HG02884 (cell line): ENCODE measurements at regions not wholly inside any gene's neighbourhood (a gene's known extent, or its start where the extent isn't known, plus 50 kb on each side); places are given as distances from the start of the nearest gene placed in this dataset.

Experiments used
- ATAC-seq: cut with Tn5 transposase; IDR thresholded peaks from one replicate; pipeline ENCODE4 v1.9.1; 2021; ENCODE audit warnings: mild to moderate bottlenecking, moderate library complexity; ENCODE audit not compliant: unreplicated experiment

DNA sequence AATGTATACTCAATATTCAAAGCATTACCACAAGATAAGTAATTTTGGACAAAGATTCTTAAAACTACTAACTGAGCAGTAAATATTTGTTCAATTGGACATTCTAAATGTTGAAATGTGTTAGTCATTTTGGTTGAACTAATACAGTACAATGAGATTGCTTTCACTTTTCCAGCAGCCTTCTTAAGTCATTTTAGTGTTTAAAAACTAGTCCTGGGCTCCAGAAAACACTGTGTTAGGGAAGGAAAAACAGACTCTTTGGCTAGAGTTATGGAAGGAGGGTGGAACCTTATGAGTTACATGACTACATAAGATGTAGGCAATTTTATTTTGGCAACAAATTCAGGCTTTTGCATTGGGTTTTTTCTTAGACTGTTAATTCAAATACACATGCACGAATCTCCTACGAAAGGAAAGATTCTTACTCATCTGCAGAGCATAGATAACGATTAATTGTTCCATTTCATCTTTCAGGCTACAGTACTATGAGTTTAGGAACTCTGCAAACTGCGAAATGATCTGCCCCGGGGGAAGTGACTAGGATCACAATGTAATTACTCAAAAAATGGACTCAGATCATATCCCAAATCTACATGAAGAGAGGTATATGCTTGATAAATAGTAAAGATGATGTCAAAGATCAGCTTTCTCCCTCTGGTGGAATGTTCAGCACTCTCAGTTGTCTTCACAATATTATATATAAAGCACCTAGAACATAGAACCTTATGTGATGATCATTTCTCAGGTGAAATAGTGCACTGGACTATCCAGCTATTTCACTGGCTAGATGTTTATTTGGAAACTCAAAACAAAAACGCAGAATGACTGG lies 492.8 kb upstream of the MDFIC2 start:
- no peak for ATAC-seq

DNA sequence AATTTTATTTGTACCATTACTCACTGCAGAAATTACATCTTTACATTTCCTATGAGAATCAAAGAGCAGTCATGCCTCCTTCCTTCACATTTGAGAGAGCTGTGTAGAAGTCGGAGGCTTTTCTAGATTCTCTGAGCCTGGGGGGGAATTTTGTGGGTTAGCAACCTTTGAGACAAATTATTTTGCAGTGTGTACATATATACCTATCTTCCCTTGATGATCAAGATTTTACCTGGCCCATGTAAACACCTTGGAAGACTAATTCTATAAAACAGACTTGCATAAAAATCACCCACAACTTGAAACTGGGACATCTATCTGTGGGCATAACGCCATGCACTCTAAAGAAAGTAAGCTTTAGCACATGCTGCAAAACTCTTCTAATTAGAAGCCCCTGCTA lies 491.5 kb upstream of the MDFIC2 start:
- ATAC-seq: no peak

DNA sequence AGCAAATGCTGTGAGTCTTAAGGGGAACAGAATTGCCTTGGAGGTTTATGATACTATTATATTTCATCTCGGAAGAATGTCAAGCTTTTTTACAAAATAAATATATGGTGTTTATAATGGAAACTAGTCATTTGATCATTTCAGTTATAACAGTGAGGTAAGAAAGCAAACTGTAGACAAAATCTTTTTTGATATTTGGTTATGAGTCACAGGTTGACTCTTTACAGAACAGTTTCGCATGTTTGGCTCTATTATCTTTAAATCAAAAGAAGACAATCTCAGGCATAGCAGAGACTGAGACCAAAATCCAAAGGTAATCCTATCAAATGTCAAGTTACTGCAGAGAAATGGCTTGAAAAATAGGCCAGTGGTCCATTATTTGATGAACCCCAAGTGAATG lies 490.9 kb upstream of the MDFIC2 start:
- no peak for ATAC-seq

DNA sequence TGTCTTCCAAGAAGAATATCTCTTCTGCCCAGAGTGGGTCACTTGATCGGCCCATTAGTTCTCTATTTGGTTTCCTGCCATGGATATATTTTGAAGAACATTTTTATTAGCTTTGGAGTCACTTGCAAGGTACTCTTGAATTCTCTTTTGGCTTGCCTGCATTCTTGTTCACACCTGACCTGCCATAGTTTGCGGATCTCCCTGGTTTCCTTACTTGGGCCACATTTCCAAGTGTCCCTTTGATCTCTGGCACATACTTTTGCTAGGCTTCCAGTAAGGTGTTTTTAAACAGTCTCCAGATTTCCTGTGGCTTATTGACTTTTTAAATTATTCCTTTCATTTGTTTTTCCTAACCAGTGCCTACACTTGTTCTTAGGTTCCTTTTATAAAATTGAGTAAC lies 488.5 kb upstream of the MDFIC2 start:
- ATAC-seq: no peak

DNA sequence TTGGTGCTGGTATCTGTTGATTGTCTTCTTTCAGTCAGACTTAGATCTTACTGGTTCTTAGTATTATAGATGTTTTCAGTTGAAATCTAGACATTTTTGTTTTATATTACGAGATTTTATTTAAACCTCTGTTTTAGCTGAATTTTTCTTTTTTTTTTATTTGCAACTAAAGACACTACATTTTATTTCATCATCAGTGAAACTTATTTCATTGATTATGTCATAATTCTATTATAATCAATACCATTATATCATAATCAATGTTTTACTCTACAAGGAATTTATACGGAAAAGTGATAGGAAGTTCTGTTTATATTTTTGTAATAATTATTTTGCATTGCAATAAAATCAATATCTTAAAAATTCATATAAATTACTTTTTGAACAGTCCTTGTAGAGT lies 477.4 kb upstream of the MDFIC2 start:
- no peak for ATAC-seq

DNA sequence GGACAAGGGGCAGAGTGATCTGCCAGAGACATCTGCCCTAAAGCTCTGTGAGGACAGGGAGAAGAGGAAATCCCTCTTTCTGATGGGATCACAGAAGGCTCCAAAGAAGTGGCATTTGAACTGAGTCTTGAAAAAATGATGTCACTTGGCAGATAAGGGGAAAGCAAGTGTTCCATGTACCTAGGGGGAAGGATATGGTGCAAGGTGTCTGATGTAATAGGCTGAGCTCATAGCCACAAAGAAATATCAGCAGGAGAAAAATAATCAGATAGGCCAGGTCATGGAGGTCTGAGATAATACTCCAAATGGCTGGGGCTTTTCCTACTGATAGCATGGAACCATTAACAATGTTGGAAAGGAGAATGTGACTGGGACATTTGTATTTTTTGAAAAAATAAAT lies 468.4 kb upstream of the MDFIC2 start:
- ATAC-seq: no peak

DNA sequence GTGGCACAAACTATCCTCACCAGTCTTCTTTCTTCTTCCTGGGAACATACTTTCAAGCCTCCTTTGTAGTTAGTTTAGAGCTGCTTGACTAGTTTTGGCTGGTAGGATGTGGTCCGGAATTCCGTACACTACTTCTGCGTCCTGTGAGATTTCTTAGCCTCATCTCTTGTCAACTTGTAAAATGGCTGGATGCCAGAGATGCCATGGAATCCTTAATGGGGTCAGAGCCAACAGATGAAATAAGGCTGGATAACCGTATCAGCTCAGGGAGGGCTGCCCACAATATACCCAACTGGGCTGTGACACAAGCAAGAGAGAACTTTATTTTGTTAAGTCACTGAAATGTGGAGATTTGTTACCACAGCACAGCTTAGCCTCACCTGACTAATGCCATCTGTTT lies 466.9 kb upstream of the MDFIC2 start:
- ATAC-seq: no peak

DNA sequence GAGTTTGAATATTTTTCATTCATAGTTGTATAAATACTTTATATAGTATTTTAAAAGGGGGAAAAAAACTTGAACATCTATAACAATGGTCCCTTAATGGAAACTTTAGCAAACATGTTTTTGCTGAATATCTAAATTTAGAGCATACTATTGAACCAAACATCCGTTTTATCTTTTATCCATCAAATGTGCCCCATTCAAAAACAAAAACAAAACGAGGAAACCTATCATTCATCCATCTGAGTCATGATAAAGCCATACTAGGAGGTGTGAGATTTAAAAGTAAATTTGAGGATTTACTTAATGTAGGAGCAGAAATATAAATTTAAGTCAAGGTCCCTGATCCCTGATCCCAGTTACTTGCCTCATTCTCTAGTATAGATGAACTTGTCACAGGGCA lies 463.6 kb upstream of the MDFIC2 start:
- no peak for ATAC-seq

DNA sequence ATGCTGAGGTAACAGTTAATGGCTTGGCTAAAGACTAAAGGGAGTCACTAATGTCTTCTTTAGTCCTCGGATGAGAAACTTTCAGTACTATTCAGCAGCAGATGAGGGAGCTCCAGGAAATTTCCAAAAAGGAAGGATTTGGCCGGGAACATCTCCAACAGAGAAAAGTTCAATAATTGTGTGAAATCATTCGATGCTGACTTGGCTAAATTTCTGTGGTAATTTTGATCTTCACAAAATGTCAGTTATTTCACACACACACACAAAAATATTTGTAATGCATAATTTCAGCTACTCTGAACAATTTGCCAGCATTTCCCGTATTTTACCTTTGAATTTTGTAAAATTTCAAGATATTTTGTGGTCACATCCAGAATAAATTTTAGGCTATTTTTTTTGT lies 462.8 kb upstream of the MDFIC2 start:
- no peak for ATAC-seq

DNA sequence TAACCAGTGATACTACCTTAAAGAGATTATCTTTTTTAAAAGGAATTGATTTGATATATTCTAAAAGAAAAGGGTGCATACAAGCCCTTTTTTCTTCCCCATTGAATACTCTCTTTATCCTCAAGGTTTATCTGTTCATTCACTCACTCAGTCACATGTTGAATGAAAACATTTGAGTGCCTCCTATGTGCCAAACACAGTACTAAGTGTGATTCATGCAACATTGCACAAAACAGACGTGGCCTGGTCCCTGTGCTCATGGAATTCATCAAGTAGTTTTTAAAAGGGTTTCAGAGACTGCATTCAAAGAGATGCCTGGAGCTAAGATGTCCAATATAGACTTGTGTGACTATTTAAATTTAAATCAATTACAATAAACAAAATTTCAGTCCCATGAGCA lies 462.2 kb upstream of the MDFIC2 start:
- ATAC-seq: no peak

DNA sequence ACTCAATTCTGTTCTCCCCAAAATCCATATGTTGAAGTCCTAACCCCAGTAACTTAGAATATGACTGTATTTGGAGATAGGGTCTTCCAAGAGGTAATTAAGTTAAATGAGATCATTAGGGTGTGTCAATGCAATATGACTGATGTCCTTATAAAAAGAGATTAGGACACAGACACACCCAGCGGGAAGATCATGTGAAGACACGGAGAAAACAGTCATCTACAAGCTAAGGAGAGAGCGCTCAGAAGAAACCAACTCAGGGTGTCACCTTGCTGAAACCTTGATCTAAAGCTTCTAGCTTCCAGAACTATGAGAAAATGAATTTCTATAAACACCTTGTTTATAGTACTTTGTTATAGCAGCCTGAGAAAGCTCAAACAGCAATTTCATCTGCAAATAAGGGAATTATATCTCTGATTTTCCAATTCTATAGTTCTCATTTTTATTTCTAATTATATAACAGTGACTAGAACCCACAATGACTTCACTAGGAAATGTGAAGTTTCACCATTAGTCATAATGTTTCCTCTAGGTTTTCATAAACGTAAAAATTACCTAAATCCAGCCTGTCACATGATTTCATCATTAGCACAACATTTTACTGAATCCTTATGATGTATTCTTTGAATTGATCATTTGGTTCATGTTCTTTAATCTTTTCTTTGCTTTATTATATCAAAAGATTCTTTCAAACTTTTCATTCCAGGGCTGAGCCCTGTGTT lies 459.1 kb upstream of the MDFIC2 start:
- peak; percentile 75 for ATAC-seq

DNA sequence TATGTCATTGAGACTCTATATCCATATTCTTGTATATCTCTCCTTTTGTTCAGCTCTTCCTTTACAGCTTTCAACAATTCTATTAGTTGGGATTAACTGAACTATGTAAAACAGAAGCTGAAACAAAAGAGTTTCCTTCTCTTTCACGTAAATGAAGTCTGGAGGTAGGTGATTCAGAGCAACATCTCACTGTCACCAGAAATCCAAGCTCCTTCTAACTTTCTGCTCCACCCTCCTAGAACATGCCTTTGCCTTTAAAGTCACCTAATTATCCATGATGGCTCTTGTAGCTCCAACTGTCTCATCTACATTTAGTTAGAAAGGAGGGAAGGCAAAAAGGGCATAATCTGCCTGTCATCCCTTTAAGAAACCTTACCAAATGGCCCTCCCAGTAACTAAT lies 458.2 kb upstream of the MDFIC2 start:
- ATAC-seq: no peak

DNA sequence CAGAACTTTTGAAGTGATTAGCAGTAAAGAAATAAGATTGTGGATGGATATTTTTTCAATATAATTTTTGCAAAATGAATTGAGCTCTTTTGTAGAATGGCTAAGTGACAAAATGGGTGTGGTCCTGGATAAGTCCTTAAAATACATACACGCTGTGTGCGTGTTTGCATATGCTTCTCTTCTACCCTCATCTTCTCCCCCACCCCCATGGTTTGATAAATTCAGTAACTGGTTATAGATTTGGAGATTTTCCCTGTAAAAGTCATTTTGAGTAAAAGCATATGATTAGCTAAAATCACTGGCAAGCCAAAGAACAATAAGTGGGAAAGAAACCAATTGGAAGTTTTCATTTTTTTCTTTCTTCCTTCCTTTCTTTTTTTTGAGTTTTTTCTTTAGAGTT lies 453.9 kb upstream of the MDFIC2 start:
- ATAC-seq: no peak

DNA sequence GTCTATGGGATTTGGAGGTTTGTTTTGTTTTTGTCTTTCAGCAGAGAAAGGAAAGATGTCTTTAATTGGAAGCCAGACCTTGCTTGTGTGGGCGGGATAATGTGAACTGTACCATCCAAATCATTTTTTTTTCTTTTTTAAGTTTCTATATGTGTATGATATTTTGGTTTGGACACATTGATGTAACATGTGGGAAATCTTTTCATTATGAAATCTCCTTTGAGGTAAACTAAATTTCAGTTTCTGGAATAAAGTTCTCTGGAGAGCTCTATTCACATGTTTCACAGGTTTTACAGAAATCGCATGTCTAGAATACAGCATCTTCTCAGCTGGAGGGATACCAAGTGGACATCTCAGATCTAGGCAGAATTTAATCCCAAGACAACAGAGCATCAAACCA lies 451.5 kb upstream of the MDFIC2 start:
- ATAC-seq: no peak

DNA sequence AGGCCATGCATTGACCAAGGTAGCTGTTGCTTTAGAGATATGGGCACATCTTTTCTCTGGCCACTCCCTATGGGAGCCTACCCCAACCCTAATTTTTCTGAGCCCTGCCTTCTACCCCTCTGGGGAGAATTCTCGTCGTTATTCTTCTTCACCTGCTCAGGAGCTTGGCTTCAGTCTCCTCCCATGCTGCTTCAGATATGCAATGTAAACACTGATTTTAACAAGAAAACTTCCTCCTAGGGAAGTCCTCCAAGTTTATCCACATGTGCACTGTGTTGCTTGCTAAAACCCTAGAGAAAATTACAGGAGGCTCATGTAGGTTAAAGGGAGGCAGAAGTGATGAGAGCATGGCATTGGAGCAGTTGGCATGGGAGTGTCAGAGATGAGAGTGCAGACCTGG lies 445.2 kb upstream of the MDFIC2 start:
- no peak for ATAC-seq

DNA sequence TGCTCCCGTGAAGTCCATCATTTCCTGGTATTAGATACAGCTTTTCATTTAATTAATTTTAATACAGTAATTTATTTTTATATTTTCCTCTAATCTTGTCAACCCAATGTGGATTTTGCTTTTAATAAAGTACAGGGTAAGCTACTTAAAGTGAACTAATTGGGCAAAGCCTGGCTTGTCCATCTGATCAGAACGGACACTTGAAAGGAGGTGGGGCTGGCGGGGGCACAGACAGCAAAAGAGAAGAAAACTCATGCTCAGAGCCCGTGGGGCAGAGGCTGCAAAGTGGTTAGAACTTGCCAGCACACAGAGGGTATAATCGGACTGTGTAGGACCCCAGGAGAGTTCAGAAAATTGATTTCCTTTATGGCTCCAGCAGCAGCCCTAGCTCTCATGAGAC lies 443.1 kb upstream of the MDFIC2 start:
- no peak for ATAC-seq

DNA sequence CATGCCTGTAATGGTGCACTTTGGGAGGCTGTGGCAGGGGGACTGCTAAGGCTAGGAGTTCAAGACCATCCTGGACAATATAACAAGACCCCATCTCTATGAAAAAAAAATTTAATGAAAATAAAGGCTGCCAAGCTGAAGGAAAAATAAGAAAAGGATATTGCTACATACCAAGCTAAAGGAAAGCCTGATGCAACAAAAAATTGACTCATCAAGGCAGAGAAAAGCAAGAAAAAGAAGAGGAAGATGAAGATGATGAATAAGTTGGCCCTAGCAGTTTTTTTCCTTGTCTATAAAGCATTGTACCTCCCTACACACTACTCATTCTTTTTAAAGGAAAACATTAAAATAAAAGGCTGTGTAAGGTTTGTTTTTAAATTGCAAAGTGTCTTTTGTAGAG lies 441.9 kb upstream of the MDFIC2 start:
- no peak for ATAC-seq

DNA sequence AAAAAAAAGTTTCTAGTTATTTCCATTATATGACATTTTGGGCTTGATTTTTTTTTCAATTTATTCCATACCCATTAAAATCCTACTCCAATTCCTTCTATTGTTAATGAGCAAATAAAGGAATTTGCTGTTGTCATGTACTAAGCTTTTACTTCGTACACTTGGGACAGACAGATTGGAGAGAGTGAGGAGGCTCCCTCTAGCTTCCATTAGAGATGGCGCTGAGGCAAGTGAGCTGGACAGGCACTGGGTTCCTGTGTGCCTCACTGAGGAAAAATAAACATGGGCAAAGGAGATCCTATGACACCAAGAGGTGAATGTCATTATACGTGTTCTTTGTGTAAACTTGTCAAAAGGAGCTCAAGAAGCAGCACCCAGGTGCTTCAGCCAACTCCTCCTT lies 441.1 kb upstream of the MDFIC2 start:
- no peak for ATAC-seq

DNA sequence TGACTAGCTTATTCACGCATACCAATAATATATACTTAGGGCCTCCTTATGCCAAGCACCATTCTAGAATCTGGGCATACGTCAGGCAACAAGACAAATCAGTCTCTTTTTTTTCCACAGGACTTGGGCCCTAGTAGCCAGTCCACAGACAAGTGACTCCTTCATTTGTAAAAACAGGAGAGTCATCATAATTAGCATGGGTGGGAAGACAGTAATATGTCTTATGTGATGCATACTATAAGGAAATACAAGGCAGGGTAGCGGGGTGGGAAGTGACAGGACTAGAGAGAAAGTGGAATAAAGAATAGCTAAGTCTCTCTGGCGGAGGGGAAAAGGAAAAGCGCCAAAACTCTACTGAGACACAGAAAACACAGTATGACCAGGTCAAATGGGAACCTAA lies 439.6 kb upstream of the MDFIC2 start:
- ATAC-seq: no peak

DNA sequence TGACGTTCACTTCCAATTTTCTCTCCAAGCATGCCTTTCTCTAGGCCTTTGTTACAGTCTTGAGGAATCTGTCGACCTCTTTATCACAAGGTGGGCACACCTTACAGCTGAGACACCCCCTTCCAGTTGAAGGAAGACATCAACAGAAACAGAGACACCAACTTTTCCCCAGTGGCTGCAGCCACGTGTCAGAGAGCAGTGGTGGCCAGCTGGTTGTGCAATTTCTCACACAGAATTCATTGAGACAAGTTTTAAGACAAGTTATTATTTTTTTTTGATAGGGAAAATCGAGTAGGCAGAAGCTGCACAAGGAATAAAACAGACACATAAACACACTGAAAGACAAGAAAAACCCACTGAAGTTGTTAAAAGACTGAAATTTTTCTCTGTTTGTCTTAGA lies 436.7 kb upstream of the MDFIC2 start:
- ATAC-seq: no peak

DNA sequence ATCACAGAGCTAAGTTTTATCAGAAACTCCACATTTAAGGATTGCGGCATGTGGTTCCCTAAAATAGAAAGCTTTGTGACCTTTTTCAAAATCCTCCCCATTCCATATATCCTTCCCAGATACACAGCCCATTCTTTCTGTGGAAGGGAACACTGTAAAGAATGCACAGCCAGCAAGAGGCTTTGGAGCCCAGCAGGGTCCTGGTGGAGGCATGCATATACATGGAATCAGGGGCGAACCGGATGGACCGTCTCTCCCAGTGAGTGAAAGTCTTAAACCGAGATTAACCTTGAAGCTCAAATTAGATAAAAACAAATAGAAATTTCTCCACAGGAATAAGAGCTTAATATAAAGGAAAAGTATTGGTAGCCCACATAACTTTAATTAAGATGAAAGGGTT lies 436.2 kb upstream of the MDFIC2 start:
- ATAC-seq: no peak

DNA sequence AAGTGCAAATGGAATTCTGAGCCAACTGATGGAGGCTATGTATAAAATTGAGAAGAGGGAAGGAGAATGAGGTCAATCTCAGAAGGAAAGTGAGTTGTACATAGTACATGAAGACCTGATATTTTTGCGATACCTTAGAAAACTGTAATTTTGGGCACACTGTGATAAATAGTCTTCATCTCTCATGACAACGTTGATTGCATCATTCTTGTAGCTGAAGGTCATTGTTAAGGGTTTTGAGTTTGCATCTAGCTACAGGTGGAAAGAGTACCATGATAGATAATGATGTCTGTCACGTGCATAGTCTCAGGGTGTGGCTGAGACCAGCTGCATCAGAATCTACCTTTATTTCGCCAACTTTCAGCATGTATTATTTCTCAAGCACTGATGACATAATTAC lies 435.4 kb upstream of the MDFIC2 start:
- no peak for ATAC-seq

DNA sequence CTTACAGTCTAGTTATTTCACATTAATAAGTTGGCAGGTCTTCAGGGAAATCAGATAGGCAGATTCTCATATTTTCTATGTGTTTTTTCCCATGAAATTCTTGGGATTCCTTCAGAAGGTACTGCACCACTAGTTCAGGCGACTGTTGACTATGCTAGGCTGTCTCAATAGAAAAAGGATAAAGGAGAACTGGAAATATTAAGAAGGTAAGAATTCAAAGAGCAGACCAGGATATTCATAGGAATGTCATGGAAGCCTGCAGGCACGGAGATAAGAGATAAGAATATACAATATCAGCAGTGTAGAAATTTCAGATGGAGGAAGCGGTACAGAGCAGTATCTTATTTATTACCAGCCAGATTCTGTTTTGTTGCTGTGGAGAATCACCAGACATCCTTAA lies 432.1 kb upstream of the MDFIC2 start:
- ATAC-seq: no peak
